SK-N-MC (cell line): ENCODE measurements at regions not wholly inside any gene's neighbourhood (a gene's known extent, or its start where the extent isn't known, plus 50 kb on each side); places are given as distances from the start of the nearest gene placed in this dataset.

Experiments
- EZH2 ChIP-seq: fragments of 200-600 bp; sonication (generic); IDR thresholded peaks from one replicate; pipeline ENCODE4 v1.6.1; 2017; ENCODE audit warnings: antibody characterized with exemption
- FOXP2 ChIP-seq: optimal IDR thresholded peaks from 2 replicates; pipeline ENCODE3; 2011; ENCODE audit warnings: mild to moderate bottlenecking, moderate library complexity; ENCODE audit not compliant: insufficient read depth; ENCODE audit errors: extremely low read length, control extremely low read depth
- POLR2AphosphoS5 ChIP-seq: IDR thresholded peaks from 2 replicates; pipeline ENCODE4 v1.6.1; 2012; ENCODE audit warnings: mild to moderate bottlenecking, low read depth, low read length, borderline replicate concordance

- TF ChIP-seq POLR2AphosphoS5 (no peak), EZH2 (no peak), FOXP2 (no peak)
These were observed 1077.1 kb downstream of the SLC16A7 start for GRCh38 chr12:60672949-60673348.
